Left ventricle myocardium inferior (tissue), 1 donor: ENCODE measurements at regions not wholly inside any gene's neighbourhood (a gene's known extent, or its start where the extent isn't known, plus 50 kb on each side); places are given as distances from the start of the nearest gene placed in this dataset.

Experiments
- DNase-seq: peaks from one replicate; pipeline ENCODE4 v3.0.0-alpha.2; 2020
- H3K27ac ChIP-seq: fragments of 200-600 bp; replicated peaks from 2 replicates; pipeline ENCODE4 v1.8.0; 2021
- H3K27me3 ChIP-seq: fragments of 200-600 bp; 2 replicates; pipeline ENCODE4 v1.8.0; 2021; ENCODE audit warnings: low read depth
- H3K36me3 ChIP-seq: fragments of 200-600 bp; 2 replicates; pipeline ENCODE4 v1.8.0; 2021
- H3K4me1 ChIP-seq: fragments of 200-600 bp; 2 replicates; pipeline ENCODE4 v1.8.0; 2021
- H3K4me3 ChIP-seq: fragments of 200-600 bp; 2 replicates; pipeline ENCODE4 v1.8.0; 2021; ENCODE audit warnings: mild to moderate bottlenecking, moderate library complexity
- H3K9me3 ChIP-seq: fragments of 200-600 bp; replicated peaks from 2 replicates; pipeline ENCODE4 v1.8.0; 2021
- intact Hi-C: fragments of 100-400 bp; cut with micrococcal nuclease; formaldehyde crosslinking; loops from one replicate; pipeline ENCODE4 v1.11.0; 2022
- TF ChIP-seq, protein P1 (sequence below): fragments of 200-600 bp; IDR thresholded peaks from 2 replicates; pipeline ENCODE4 v1.8.0; 2021; ENCODE audit warnings: antibody characterized with exemption, mild to moderate bottlenecking, borderline replicate concordance
- donor health status: DM: no; HTN: yes; CAD: no; lungs with severe emphysema.

DNA sequence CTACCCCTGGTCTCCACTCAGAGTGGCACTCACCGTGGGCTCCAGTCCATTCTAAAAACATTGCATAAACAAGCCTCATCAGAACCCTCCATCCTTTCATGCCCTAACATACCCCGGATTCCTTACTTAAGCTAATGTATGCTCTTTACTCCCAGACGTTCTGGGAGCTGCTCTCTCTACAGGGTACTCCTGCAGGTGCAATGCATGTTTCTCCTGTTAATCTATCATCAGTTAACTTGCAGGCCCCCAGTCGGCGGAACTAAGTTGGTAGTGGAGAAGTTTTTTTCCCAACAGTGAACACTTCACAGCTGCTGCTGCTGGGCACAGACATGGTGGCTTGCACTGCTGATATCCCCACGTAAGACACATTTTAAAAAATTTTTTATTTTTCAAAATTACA lies 161.6 kb upstream of the FAT1 start:
- intact Hi-C loops: no loop called here
- TF ChIP-seq, protein P1, sequence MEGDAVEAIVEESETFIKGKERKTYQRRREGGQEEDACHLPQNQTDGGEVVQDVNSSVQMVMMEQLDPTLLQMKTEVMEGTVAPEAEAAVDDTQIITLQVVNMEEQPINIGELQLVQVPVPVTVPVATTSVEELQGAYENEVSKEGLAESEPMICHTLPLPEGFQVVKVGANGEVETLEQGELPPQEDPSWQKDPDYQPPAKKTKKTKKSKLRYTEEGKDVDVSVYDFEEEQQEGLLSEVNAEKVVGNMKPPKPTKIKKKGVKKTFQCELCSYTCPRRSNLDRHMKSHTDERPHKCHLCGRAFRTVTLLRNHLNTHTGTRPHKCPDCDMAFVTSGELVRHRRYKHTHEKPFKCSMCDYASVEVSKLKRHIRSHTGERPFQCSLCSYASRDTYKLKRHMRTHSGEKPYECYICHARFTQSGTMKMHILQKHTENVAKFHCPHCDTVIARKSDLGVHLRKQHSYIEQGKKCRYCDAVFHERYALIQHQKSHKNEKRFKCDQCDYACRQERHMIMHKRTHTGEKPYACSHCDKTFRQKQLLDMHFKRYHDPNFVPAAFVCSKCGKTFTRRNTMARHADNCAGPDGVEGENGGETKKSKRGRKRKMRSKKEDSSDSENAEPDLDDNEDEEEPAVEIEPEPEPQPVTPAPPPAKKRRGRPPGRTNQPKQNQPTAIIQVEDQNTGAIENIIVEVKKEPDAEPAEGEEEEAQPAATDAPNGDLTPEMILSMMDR: no peak
- no peaks in the 10 kb centered on the region for H3K36me3 ChIP-seq
- H3K9me3 ChIP-seq: peaks cover 3% of the 10 kb centered on the region
- H3K4me3 ChIP-seq: no peak overlapping the region
- no peaks in the 10 kb centered on the region for H3K27me3 ChIP-seq
- H3K27ac ChIP-seq: no peak overlapping the region
- no peak for DNase-seq
- H3K4me1 ChIP-seq: no peaks in the 10 kb centered on the region

DNA sequence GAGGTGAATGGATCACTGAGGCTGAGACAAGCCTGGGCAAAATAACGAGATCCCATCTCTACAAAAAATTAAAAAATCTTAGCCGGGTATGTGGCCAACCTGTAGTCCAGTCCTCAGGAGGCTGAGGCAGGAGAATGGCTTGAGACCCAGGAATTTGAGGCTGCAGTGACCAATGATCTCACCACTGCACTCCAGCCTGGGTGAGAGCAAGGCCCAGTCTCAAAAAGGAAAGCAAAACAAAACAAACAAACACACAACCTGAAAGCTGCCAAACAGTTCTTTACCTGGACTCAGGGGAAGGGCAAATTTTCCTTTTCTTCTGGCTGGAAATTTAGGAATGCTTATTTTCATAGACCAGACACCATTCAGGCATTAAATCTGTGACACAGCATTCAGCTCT lies 163.1 kb upstream of the FAT1 start:
- no peaks in the 10 kb centered on the region for H3K36me3 ChIP-seq
- intact Hi-C loops: no loop called here
- no peak overlapping the region for H3K27ac ChIP-seq
- TF ChIP-seq, protein P1: no peak
- DNase-seq: no peak
- no peak overlapping the region for H3K4me3 ChIP-seq
- no peaks in the 10 kb centered on the region for H3K4me1 ChIP-seq
- peaks cover 3% of the 10 kb centered on the region for H3K9me3 ChIP-seq
- H3K27me3 ChIP-seq: no peaks in the 10 kb centered on the region

DNA sequence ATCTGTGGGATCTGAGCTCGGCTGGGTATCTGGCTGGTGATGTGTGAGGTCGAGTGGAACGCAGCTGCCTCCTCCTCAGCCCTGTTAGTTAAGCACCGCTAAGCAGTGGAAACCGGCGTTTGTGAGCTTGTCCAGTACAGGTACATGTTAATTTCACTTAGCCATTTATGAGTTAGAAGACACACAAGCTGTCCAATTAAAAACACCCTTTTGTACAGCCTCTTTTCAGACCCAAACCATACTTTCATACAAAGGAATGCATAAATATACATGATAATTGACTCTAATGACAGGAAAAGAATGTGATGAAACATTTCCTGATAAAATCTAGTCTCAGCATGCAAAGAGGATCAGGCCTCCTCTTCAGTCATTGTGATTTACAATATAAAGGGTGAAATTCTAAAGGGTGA lies 163.6 kb upstream of the FAT1 start:
- TF ChIP-seq, protein P1: no peak
- intact Hi-C loops: no loop called here

DNA sequence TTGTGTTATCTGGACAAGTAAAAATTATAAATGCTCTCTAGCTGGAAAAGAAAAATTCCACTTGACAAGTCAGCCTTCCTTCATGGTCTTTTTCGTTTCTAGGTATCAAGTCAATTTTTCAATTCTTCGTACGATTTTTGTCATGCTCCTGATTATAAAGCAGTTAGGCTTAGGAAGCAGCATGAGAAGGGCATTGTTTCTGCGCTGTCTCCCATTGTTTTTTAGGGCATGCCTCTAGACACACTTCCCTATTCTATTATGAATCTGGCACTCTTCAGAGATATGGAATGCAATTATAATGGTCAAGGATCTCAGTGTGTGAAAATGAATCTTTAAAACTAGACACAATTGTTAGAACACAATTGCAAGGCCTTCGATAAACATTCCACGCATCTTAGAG lies 164.1 kb upstream of the FAT1 start:
- H3K27me3 ChIP-seq: no peaks in the 10 kb centered on the region
- H3K27ac ChIP-seq: no peak overlapping the region
- H3K36me3 ChIP-seq: no peaks in the 10 kb centered on the region
- intact Hi-C loops: no loop called here
- H3K4me1 ChIP-seq: no peaks in the 10 kb centered on the region
- no peak overlapping the region for H3K4me3 ChIP-seq
- no peak for DNase-seq
- H3K9me3 ChIP-seq: peaks cover 3% of the 10 kb centered on the region
- TF ChIP-seq, protein P1: no peak

More for the DNA sequence above, 163.6 kb upstream of the FAT1 start:
- Histone ChIP-seq H3K4me3 (no peak overlapping the region), H3K36me3 (no peaks in the 10 kb centered on the region), H3K4me1 (no peaks in the 10 kb centered on the region), H3K27ac (no peak overlapping the region), H3K27me3 (no peaks in the 10 kb centered on the region), H3K9me3 (peaks cover 3% of the 10 kb centered on the region)
- DNase-seq: no peak

DNA sequence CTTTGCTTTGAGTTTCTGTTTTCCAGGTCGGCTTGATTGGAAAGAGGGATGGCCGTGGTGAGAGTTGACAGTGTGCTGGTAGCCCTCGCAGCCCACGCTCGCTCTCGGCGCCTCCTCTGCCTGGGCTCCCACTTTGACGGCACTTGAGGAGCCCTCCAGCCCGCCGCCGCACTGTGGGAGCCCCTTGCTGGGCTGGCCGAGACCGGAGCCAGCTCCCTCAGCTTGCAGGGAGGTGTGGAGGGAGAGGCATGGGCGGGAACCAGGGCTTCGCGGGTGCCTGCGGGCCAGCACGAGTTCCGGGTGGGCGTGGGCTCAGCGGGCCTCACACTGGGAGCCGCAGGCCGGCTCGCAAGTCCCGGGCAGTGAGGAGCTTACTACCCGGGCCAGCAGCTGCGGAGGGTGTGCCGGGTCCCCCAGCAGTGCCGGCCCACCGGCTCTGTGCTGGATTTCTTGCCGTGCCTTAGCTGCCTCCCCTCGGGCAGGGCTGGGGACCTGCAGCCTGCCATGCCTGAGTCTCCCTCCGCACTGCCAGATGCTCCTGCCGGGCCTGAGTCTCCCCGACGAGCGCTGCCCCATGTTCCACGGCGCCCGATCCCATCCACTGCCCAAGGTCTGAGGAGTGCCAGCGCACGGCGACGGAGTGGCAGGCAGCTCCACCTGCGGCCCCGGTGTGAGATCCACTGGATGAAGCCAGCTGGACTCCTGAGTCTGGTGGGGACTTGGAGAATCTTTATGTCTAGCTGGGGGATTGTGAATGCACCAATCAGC lies 166.4 kb upstream of the FAT1 start:
- DNase-seq: no peak
- H3K4me1 ChIP-seq: no peaks in the 10 kb centered on the region
- no peak overlapping the region for H3K4me3 ChIP-seq
- intact Hi-C loops: no loop called here
- TF ChIP-seq, protein P1: no peak
- no peaks in the 10 kb centered on the region for H3K36me3 ChIP-seq
- no peaks in the 10 kb centered on the region for H3K27me3 ChIP-seq
- H3K9me3 ChIP-seq: peaks cover 3% of the 10 kb centered on the region
- H3K27ac ChIP-seq: no peak overlapping the region
